ENCODE measurements at regions not wholly inside any gene's neighbourhood (a gene's known extent, or its start where the extent isn't known, plus 50 kb on each side); places are given as distances from the start of the nearest gene placed in this dataset.

- TF ChIP-seq ZBTB11 (CRISPR knock-in tag; IDR thresholded peaks at IDR 0.05), result peak in 2 of 3 experiments; percentile 49 to 84; a peak in 3 of 6 replicates
- TF ChIP-seq, protein P1, sequence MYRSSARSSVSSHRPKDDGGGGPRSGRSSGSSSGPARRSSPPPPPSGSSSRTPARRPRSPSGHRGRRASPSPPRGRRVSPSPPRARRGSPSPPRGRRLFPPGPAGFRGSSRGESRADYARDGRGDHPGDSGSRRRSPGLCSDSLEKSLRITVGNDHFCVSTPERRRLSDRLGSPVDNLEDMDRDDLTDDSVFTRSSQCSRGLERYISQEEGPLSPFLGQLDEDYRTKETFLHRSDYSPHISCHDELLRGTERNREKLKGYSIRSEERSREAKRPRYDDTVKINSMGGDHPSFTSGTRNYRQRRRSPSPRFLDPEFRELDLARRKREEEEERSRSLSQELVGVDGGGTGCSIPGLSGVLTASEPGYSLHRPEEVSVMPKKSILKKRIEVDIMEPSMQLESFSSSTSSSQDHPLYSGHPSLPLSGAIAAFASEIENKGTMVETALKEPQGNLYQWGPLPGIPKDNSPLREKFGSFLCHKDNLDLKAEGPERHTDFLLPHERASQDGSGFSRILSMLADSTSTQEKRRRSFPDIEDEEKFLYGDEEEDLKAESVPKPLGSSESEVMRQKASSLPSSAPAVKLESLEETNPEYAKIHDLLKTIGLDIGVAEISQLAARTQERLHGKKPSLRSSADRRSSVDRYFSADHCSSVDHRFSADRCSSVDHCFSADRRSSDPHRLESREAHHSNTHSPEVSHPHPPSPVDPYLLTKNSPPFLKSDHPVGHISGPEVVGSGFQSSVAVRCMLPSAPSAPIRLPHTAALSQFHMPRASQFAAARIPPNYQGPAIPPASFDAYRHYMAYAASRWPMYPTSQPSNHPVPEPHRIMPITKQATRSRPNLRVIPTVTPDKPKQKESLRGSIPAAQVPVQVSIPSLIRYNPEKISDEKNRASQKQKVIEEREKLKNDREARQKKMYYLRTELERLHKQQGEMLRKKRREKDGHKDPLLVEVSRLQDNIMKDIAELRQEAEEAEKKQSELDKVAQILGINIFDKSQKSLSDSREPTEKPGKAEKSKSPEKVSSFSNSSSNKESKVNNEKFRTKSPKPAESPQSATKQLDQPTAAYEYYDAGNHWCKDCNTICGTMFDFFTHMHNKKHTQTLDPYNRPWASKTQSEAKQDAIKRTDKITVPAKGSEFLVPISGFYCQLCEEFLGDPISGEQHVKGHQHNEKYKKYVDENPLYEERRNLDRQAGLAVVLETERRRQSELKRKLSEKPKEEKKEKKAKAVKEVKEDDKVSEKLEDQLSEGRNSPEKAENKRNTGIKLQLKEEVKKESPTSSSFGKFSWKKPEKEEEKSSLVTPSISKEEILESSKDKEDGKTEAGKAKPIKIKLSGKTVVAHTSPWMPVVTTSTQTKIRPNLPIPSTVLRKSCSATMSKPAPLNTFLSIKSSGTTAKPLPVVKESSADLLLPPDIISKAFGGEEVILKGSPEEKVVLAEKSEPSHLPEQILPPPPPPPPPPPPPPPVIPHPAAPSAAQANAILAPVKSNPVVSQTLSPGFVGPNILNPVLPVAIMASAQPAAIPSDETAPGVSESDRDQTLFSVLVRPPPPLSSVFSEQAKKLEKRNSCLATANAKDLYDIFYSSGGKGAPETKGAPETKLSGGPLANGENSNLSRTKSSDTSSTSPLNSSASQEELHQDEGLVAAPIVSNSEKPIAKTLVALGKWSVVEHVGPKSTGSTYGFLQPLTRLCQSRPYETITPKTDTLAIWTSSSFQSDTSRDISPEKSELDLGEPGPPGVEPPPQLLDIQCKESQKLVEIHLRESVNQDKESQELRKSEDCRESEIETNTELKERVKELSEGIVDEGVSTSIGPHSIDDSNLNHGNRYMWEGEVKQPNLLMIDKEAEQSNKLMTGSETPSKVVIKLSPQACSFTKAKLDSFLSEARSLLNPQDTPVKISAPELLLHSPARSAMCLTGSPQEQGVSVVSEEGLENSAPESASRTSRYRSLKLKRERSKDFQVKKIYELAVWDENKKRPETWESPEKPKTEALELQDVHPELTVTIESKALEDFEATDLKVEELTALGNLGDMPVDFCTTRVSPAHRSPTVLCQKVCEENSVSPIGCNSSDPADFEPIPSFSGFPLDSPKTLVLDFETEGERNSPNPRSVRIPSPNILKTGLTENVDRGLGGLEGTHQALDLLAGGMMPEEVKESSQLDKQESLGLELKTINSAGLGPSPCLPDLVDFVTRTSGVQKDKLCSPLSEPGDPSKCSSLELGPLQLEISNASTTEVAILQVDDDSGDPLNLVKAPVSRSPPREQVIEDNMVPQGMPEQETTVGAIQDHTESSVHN (IDR thresholded peaks at IDR 0.05; ENCODE audit: borderline replicate concordance in 1 of 2, low read depth in 1 of 2), result peak in 1 of 2 experiments; percentile 91; a peak in 3 of 4 replicates
- TF ChIP-seq SNRNP70 (optimal IDR thresholded peaks at IDR 0.05; ENCODE audit: low read depth, low read length), result no peak
- no peak for TF ChIP-seq PTRF (tag; IDR thresholded peaks at IDR 0.05)
- peak; percentile 99 for TF ChIP-seq NCOR1 (IDR thresholded peaks at IDR 0.05)
- TF ChIP-seq SRF (CRISPR knock-in tag; IDR thresholded peaks at IDR 0.05), result peak in 1 of 2 experiments; percentile 72; a peak in 3 of 4 replicates
- TF ChIP-seq NCOA2 (IDR thresholded peaks at IDR 0.05; ENCODE audit: partially characterized antibody in 2 of 2), result peak in 1 of 2 experiments; percentile 94
- no peak for TF ChIP-seq ASH1L (IDR thresholded peaks at IDR 0.05; ENCODE audit: borderline replicate concordance, low read depth, partially characterized antibody)
- TF ChIP-seq, protein P2, sequence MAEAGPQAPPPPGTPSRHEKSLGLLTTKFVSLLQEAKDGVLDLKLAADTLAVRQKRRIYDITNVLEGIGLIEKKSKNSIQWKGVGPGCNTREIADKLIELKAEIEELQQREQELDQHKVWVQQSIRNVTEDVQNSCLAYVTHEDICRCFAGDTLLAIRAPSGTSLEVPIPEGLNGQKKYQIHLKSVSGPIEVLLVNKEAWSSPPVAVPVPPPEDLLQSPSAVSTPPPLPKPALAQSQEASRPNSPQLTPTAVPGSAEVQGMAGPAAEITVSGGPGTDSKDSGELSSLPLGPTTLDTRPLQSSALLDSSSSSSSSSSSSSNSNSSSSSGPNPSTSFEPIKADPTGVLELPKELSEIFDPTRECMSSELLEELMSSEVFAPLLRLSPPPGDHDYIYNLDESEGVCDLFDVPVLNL (CRISPR knock-in tag; IDR thresholded peaks at IDR 0.05; ENCODE audit: low read depth), result no peak
- TF ChIP-seq, protein P3, sequence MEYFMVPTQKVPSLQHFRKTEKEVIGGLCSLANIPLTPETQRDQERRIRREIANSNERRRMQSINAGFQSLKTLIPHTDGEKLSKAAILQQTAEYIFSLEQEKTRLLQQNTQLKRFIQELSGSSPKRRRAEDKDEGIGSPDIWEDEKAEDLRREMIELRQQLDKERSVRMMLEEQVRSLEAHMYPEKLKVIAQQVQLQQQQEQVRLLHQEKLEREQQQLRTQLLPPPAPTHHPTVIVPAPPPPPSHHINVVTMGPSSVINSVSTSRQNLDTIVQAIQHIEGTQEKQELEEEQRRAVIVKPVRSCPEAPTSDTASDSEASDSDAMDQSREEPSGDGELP (CRISPR knock-in tag; IDR thresholded peaks at IDR 0.05; ENCODE audit: borderline replicate concordance), result peak; percentile 92
These were observed 252.4 kb downstream of the TOMM20 start (continued) for GRCh38 chr1:234875953-234876855.

Data from K562 (cell line).